Upper lobe of left lung (tissue), 6 donors: ENCODE measurements at regions not wholly inside any gene's neighbourhood (a gene's known extent, or its start where the extent isn't known, plus 50 kb on each side); places are given as distances from the start of the nearest gene placed in this dataset.

Experiments
- ATAC-seq, 2 donors: fragments of 200-7000 bp; cut with Tn5 transposase; one replicate each; pipeline ENCODE4 v1.9.1; 2022; ENCODE audit warnings: mild to moderate bottlenecking in 2 of 2, moderate library complexity in 2 of 2; ENCODE audit not compliant: low FRiP score in 2 of 2
- DNase-seq, 2 donors: peaks; one replicate each; pipeline ENCODE4 v3.0.0-alpha.2; 2019 to 2020
- H3K27ac ChIP-seq, 4 donors: fragments of 200-600 bp; sonication (generic); one replicate each; pipeline ENCODE4 v1.5.1; 2016 to 2019
- H3K27me3 ChIP-seq, 4 donors: fragments of 200-600 bp; sonication (generic); one replicate each; pipeline ENCODE4 v1.5.1; 2017 to 2019
- H3K36me3 ChIP-seq, 4 donors: fragments of 200-600 bp; sonication (generic); one replicate each; pipeline ENCODE4 v1.5.1; 2016 to 2019
- H3K4me1 ChIP-seq, 4 donors: fragments of 200-600 bp; sonication (generic); one replicate each; pipeline ENCODE4 v1.5.1; 2018 to 2019
- H3K4me3 ChIP-seq, 4 donors: fragments of 200-600 bp; sonication (generic); one replicate each; pipeline ENCODE4 v1.5.1; 2017 to 2019; ENCODE audit warnings: mild to moderate bottlenecking in 2 of 4, moderate library complexity in 1 of 4
- H3K9me3 ChIP-seq, 4 donors: fragments of 200-600 bp; sonication (generic); one replicate each; pipeline ENCODE4 v1.5.1; 2018 to 2019
- EP300 ChIP-seq, 4 donors: sonication (generic); formaldehyde crosslinking; IDR thresholded peaks; one replicate each; pipeline ENCODE4 v1.5.1; 2017; ENCODE audit warnings: antibody characterized with exemption in 4 of 4, control low read depth in 2 of 4
- POLR2A ChIP-seq, 4 donors: fragments of 450-650 bp; IDR thresholded peaks; one replicate each; pipeline ENCODE4 v1.5.1; 2016 to 2017; ENCODE audit warnings: antibody characterized with exemption in 4 of 4, mild to moderate bottlenecking in 2 of 4
- POLR2AphosphoS5 ChIP-seq, 2 donors: sonication (generic); formaldehyde crosslinking; IDR thresholded peaks; one replicate each; pipeline ENCODE4 v1.5.1; 2017; ENCODE audit warnings: antibody characterized with exemption in 2 of 2
- WGBS, 2 donors: methylation state at CpG; one replicate each; pipeline ENCODE4 v1.1.5; 2017 to 2018; 5-methylcytosine and 5-hydroxymethylcytosine counted together
- TF ChIP-seq, protein P1 (sequence below), 6 experiments: fragments of 450-650 bp in 4 of 6; fragments of 200-600 bp in 2 of 6; sonication (generic) in 2 of 6; IDR thresholded peaks; one replicate each; pipeline ENCODE4 v1.5.1; 2016 to 2019; ENCODE audit warnings: antibody characterized with exemption in 6 of 6
- donor health status: DM: no; HTN: no; CAD: no; lungs with moderate emphysema.
- donor health status: DM: no; HTN: yes; CAD: no; lungs with severe emphysema.

DNA sequence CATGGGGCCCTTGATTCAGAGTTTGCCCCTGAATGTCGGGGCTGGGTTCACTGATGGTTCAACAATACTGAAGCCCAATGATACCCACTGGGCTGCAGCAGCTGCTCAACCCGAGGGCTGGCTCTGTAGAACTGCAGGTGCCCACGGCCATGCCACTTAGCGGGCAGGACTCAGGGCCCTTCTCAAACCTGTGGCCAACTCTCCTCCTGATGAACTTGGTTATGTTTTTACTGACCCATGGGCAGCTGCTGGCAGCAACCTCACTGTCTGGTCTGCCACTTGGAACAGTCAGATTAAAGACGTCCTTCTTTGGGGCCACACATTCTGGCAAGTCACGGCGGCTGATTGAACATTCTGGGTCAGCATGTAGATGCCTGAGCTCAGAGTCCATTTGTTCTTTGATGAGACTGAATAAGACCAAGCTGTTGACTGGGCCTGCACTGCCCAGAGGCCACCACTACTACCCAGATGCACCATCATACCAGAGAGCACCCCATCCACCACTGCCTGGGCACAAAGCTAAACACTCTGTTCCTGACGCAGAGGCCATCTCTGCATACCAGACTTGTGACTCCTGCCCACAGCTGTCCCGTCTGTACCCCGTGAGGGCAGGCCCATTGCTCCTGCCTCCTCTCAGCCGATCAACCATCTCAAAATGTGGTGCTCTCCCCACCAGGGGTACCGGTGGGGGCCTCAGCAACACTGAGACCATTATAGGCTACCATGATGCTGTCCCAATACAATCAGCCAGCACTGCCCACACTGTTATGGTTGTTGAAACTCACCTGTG, 67.8 kb downstream of the SHANK2 start:
- ATAC-seq (no peak), DNase-seq (peak in 1 of 2 donors; percentile 14)
- H3K27me3 ChIP-seq: no peaks in the 10 kb centered on the region
- H3K9me3 ChIP-seq: no peaks in the 10 kb centered on the region
- H3K36me3 ChIP-seq: no peaks in the 10 kb centered on the region
- no peak for TF ChIP-seq POLR2AphosphoS5 (IDR thresholded peaks at IDR 0.05)
- TF ChIP-seq, protein P1, sequence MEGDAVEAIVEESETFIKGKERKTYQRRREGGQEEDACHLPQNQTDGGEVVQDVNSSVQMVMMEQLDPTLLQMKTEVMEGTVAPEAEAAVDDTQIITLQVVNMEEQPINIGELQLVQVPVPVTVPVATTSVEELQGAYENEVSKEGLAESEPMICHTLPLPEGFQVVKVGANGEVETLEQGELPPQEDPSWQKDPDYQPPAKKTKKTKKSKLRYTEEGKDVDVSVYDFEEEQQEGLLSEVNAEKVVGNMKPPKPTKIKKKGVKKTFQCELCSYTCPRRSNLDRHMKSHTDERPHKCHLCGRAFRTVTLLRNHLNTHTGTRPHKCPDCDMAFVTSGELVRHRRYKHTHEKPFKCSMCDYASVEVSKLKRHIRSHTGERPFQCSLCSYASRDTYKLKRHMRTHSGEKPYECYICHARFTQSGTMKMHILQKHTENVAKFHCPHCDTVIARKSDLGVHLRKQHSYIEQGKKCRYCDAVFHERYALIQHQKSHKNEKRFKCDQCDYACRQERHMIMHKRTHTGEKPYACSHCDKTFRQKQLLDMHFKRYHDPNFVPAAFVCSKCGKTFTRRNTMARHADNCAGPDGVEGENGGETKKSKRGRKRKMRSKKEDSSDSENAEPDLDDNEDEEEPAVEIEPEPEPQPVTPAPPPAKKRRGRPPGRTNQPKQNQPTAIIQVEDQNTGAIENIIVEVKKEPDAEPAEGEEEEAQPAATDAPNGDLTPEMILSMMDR (IDR thresholded peaks at IDR 0.05): no peak
- no peak for TF ChIP-seq POLR2A (IDR thresholded peaks at IDR 0.05)
- TF ChIP-seq EP300 (IDR thresholded peaks at IDR 0.05): no peak
- no peaks in the 10 kb centered on the region for H3K4me1 ChIP-seq
- H3K27ac ChIP-seq: no peak overlapping the region
- H3K4me3 ChIP-seq: no peak overlapping the region
- WGBS, 2 donors: 94% methylated on average over 5 to 12 of the region's 12 CpGs

DNA sequence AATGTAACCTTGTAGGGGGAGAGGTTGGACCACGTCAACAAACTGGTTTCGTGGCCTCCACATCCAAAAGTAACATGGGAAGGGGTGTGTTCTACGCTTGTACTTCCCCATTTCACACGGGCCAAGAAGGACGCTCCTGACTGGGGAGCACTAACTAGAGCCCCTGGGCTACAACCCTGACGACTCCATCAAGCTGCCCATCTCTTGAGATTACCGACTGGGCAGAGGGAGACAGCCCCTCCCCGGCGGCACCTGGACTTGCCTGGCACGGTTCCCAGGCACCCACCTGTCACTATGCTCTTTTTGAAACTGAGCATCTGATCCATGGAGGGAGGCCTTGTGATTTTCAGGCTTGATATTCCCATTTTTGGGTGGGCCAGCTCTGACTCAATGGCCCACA, 68.5 kb downstream of the SHANK2 start:
- H3K4me1 ChIP-seq: no peaks in the 10 kb centered on the region
- no peaks in the 10 kb centered on the region for H3K9me3 ChIP-seq
- no peaks in the 10 kb centered on the region for H3K27me3 ChIP-seq
- no peak overlapping the region for H3K27ac ChIP-seq
- no peak overlapping the region for H3K4me3 ChIP-seq
- WGBS, 2 donors: 82 to 83% methylated on average over 5 to 10 of the region's 10 CpGs
- no peaks in the 10 kb centered on the region for H3K36me3 ChIP-seq
- ATAC-seq (no peak), DNase-seq (peak in 1 of 2 donors; percentile 2)
- TF ChIP-seq EP300 (IDR thresholded peaks at IDR 0.05) (no peak), POLR2AphosphoS5 (IDR thresholded peaks at IDR 0.05) (no peak), POLR2A (IDR thresholded peaks at IDR 0.05) (no peak)
- TF ChIP-seq, protein P1 (IDR thresholded peaks at IDR 0.05): no peak

GRCh38 chr11:71182791-71183677, 69.3 kb downstream of the SHANK2 start:
- Histone ChIP-seq H3K9me3 (no peaks in the 10 kb centered on the region), H3K27me3 (no peaks in the 10 kb centered on the region), H3K4me3 (no peak overlapping the region), H3K27ac (no peak overlapping the region), H3K36me3 (no peaks in the 10 kb centered on the region), H3K4me1 (no peaks in the 10 kb centered on the region)
- 90 to 91% methylated on average over 8 to 14 of the region's 14 CpGs for WGBS, 2 donors
- peak in 1 of 2 donors; percentile 9 for DNase-seq
- ATAC-seq: no peak
- TF ChIP-seq POLR2A (IDR thresholded peaks at IDR 0.05) (no peak), EP300 (IDR thresholded peaks at IDR 0.05) (no peak), POLR2AphosphoS5 (IDR thresholded peaks at IDR 0.05) (no peak)
- TF ChIP-seq, protein P1 (IDR thresholded peaks at IDR 0.05): no peak

- ATAC-seq: no peak
- DNase-seq: peak in 1 of 2 donors; percentile 19
- H3K4me1 ChIP-seq: no peaks in the 10 kb centered on the region
Observed at GRCh38 chr11:71181566-71181965, 70.8 kb downstream of the SHANK2 start.

More at GRCh38 chr11:71181566-71181965, 70.8 kb downstream of the SHANK2 start:
- H3K27me3 ChIP-seq: no peaks in the 10 kb centered on the region
- WGBS, 2 donors: 92% methylated on average over 14 of the region's 14 CpGs
- H3K9me3 ChIP-seq: peaks cover 0 to 9% (median 1%) of the 10 kb centered on the region in 4 donors
- H3K27ac ChIP-seq: no peak overlapping the region
- no peak for TF ChIP-seq POLR2AphosphoS5 (IDR thresholded peaks at IDR 0.05)
- TF ChIP-seq EP300 (IDR thresholded peaks at IDR 0.05): no peak
- no peak for TF ChIP-seq POLR2A (IDR thresholded peaks at IDR 0.05)
- TF ChIP-seq, protein P1 (IDR thresholded peaks at IDR 0.05): no peak
- H3K36me3 ChIP-seq: no peaks in the 10 kb centered on the region
- H3K4me3 ChIP-seq: no peak overlapping the region
